HEK293 (cell line): ENCODE measurements at regions not wholly inside any gene's neighbourhood (a gene's known extent, or its start where the extent isn't known, plus 50 kb on each side); places are given as distances from the start of the nearest gene placed in this dataset.

ENCODE experiments used
- CTCF ChIA-PET: fragments of 350-600 bp; formaldehyde crosslinking; extraction: SDS; loops from one replicate; lab custom pipeline; 2021; ENCODE audit warnings: antibody characterized with exemption; lab: Yijun Ruan, JAX
- POLR2A ChIA-PET: fragments of 300-600 bp; formaldehyde crosslinking; extraction: SDS; loops from one replicate; lab custom pipeline; 2020; ENCODE audit warnings: antibody characterized with exemption, inconsistent platforms; lab: Yijun Ruan, JAX
- H3K27ac ChIP-seq: fragments of 200-500 bp; sonication (Bioruptor generic); 2 replicates; pipeline ENCODE4 v1.5.1; 2014; ENCODE audit warnings: low read depth, low read length, control low read depth, inconsistent platforms; ENCODE audit errors: extremely low read depth
- H3K36me3 ChIP-seq, 2 experiments: fragments of 200-500 bp in 1 of 2; sonication (Bioruptor generic) in 1 of 2; 1 replicate in 1 of 2; 2 replicates in 1 of 2; pipeline ENCODE4 v1.5.1; 2014 to 2017; ENCODE audit warnings: inconsistent platforms in 2 of 2, low read length in 2 of 2; ENCODE audit not compliant: control insufficient read depth in 2 of 2, insufficient read depth in 1 of 2
- H3K4me1 ChIP-seq: fragments of 200-500 bp; sonication (Bioruptor generic); 2 replicates; pipeline ENCODE4 v1.5.1; 2014; ENCODE audit warnings: mild to moderate bottlenecking, low read length, inconsistent platforms; ENCODE audit not compliant: control insufficient read depth, insufficient read depth
- H3K4me3 ChIP-seq: 2 replicates; pipeline ENCODE4 v1.5.1; 2011; ENCODE audit warnings: low read depth, mild to moderate bottlenecking, control low read depth, low read length, moderate library complexity
- H3K9me3 ChIP-seq: fragments of 200-500 bp; sonication (Bioruptor generic); 2 replicates; pipeline ENCODE4 v1.5.1; 2014; ENCODE audit warnings: low read depth, low read length, inconsistent platforms; ENCODE audit not compliant: control insufficient read depth, insufficient read depth
- CTCF ChIP-seq: fragments of 450-650 bp; formaldehyde crosslinking; IDR thresholded peaks from 2 replicates; pipeline ENCODE4 v1.5.1; 2016; ENCODE audit warnings: missing biosample characterization, missing genetic modification characterization
- GLIS1 ChIP-seq: fragments of 450-650 bp; formaldehyde crosslinking; IDR thresholded peaks from 2 replicates; pipeline ENCODE4 v1.5.1; 2016; ENCODE audit warnings: missing biosample characterization, missing genetic modification characterization
- INSM2 ChIP-seq: fragments of 450-650 bp; formaldehyde crosslinking; IDR thresholded peaks from 2 replicates; pipeline ENCODE4 v1.5.1; 2016; ENCODE audit warnings: missing biosample characterization, missing genetic modification characterization
- KLF7 ChIP-seq: fragments of 450-650 bp; formaldehyde crosslinking; IDR thresholded peaks from 2 replicates; pipeline ENCODE4 v1.5.1; 2016; ENCODE audit warnings: missing biosample characterization, missing genetic modification characterization, borderline replicate concordance
- SALL2 ChIP-seq: fragments of 450-650 bp; formaldehyde crosslinking; IDR thresholded peaks from 2 replicates; pipeline ENCODE4 v1.5.0; 2017; ENCODE audit warnings: missing biosample characterization, mild to moderate bottlenecking, missing genetic modification characterization, borderline replicate concordance
- ZBTB1 ChIP-seq: fragments of 450-650 bp; formaldehyde crosslinking; IDR thresholded peaks from 2 replicates; pipeline ENCODE4 v1.5.1; 2016; ENCODE audit warnings: missing biosample characterization, missing genetic modification characterization
- ZBTB44 ChIP-seq: fragments of 450-650 bp; IDR thresholded peaks from 2 replicates; pipeline ENCODE4 v1.5.1; 2018; ENCODE audit warnings: missing biosample characterization, mild to moderate bottlenecking, missing genetic modification characterization
- ZFHX2 ChIP-seq: fragments of 450-650 bp; formaldehyde crosslinking; conservative IDR thresholded peaks from 2 replicates; pipeline ENCODE4 v1.5.1; 2016; ENCODE audit warnings: missing biosample characterization, missing genetic modification characterization
- ZNF132 ChIP-seq: fragments of 450-650 bp; formaldehyde crosslinking; IDR thresholded peaks from 2 replicates; pipeline ENCODE4 v1.5.1; 2017; ENCODE audit warnings: missing biosample characterization, missing genetic modification characterization, borderline replicate concordance
- ZNF169 ChIP-seq: fragments of 450-650 bp; formaldehyde crosslinking; IDR thresholded peaks from 2 replicates; pipeline ENCODE4 v1.5.1; 2016; ENCODE audit warnings: missing biosample characterization, missing genetic modification characterization
- ZNF202 ChIP-seq: fragments of 450-650 bp; formaldehyde crosslinking; IDR thresholded peaks from 2 replicates; pipeline ENCODE4 v1.5.1; 2016; ENCODE audit warnings: missing biosample characterization, missing genetic modification characterization, borderline replicate concordance
- ZNF221 ChIP-seq: fragments of 450-650 bp; formaldehyde crosslinking; IDR thresholded peaks from 2 replicates; pipeline ENCODE4 v1.5.1; 2017; ENCODE audit warnings: missing biosample characterization, missing genetic modification characterization, borderline replicate concordance
- ZNF223 ChIP-seq: fragments of 450-650 bp; formaldehyde crosslinking; IDR thresholded peaks from 2 replicates; pipeline ENCODE4 v1.5.1; 2016; ENCODE audit warnings: missing biosample characterization, missing genetic modification characterization
- ZNF266 ChIP-seq: fragments of 450-650 bp; formaldehyde crosslinking; IDR thresholded peaks from 2 replicates; pipeline ENCODE4 v1.5.1; 2016; ENCODE audit warnings: missing biosample characterization, missing genetic modification characterization, low read depth
- ZNF274 ChIP-seq, 2 experiments: fragments of 200-500 bp in 1 of 2; fragments of 450-650 bp in 1 of 2; sonication (Bioruptor generic) in 1 of 2; formaldehyde crosslinking in 1 of 2; IDR thresholded peaks; 2 replicates each; pipeline versions ENCODE4 v1.5.1 to v1.6.1; 2014 to 2016; ENCODE audit warnings: borderline replicate concordance in 1 of 2, inconsistent platforms in 1 of 2, low read length in 1 of 2, missing biosample characterization in 1 of 2, missing genetic modification characterization in 1 of 2
- ZNF302 ChIP-seq: fragments of 450-650 bp; formaldehyde crosslinking; IDR thresholded peaks from 2 replicates; pipeline ENCODE4 v1.5.1; 2016; ENCODE audit warnings: missing biosample characterization, missing genetic modification characterization, low read depth
- ZNF324 ChIP-seq: fragments of 450-650 bp; formaldehyde crosslinking; IDR thresholded peaks from 2 replicates; pipeline ENCODE4 v1.5.1; 2016; ENCODE audit warnings: missing biosample characterization, missing genetic modification characterization
- ZNF473 ChIP-seq: fragments of 450-650 bp; formaldehyde crosslinking; IDR thresholded peaks from 2 replicates; pipeline ENCODE4 v1.5.1; 2017; ENCODE audit warnings: missing biosample characterization, missing genetic modification characterization
- ZNF544 ChIP-seq: fragments of 450-650 bp; formaldehyde crosslinking; IDR thresholded peaks from 2 replicates; pipeline ENCODE4 v1.5.0; 2017; ENCODE audit warnings: missing biosample characterization, missing genetic modification characterization
- ZNF664 ChIP-seq: fragments of 450-650 bp; formaldehyde crosslinking; IDR thresholded peaks from 2 replicates; pipeline ENCODE4 v1.5.1; 2016; ENCODE audit warnings: missing biosample characterization, missing genetic modification characterization
- ZNF768 ChIP-seq: fragments of 450-650 bp; formaldehyde crosslinking; IDR thresholded peaks from 2 replicates; pipeline ENCODE4 v1.5.1; 2018; ENCODE audit warnings: missing biosample characterization, mild to moderate bottlenecking, missing genetic modification characterization
- ZNF777 ChIP-seq: fragments of 450-650 bp; formaldehyde crosslinking; IDR thresholded peaks from 2 replicates; pipeline ENCODE4 v1.5.1; 2017; ENCODE audit warnings: missing biosample characterization, missing genetic modification characterization, borderline replicate concordance
- ZSCAN23 ChIP-seq: fragments of 450-650 bp; formaldehyde crosslinking; IDR thresholded peaks from 2 replicates; pipeline ENCODE4 v1.5.1; 2016; ENCODE audit warnings: missing biosample characterization, missing genetic modification characterization
- ZSCAN4 ChIP-seq: fragments of 450-650 bp; formaldehyde crosslinking; IDR thresholded peaks from 2 replicates; pipeline ENCODE4 v1.5.1; 2017; ENCODE audit warnings: missing biosample characterization, missing genetic modification characterization

- Histone ChIP-seq H3K27ac (no peak overlapping the region), H3K36me3 (no peaks in the 10 kb centered on the region), H3K9me3 (no peaks in the 10 kb centered on the region), H3K4me1 (peaks cover 2% of the 10 kb centered on the region), H3K4me3 (no peak overlapping the region)
- ChIA-PET CTCF (no interaction called here), POLR2A (no interaction called here)
- no peak for TF ChIP-seq ZNF266
- TF ChIP-seq ZBTB1 (tag by site-specific recombination), result no peak
- TF ChIP-seq GLIS1 (tag by site-specific recombination), result no peak
- TF ChIP-seq ZNF202, result no peak
- TF ChIP-seq ZNF777 (tag by site-specific recombination), result no peak
- no peak for TF ChIP-seq ZSCAN23
- no peak for TF ChIP-seq INSM2 (tag by site-specific recombination)
- TF ChIP-seq ZSCAN4, result no peak
- no peak for TF ChIP-seq ZNF324 (tag by site-specific recombination)
- no peak for TF ChIP-seq ZNF544 (tag by site-specific recombination)
- TF ChIP-seq ZFHX2 (tag by site-specific recombination), result no peak
- TF ChIP-seq ZNF169 (tag by site-specific recombination), result no peak
- TF ChIP-seq KLF7 (tag by site-specific recombination), result no peak
- TF ChIP-seq ZNF223 (tag by site-specific recombination), result no peak
Measured at GRCh38 chr6:144353871-144354314, 68.8 kb downstream of the UTRN start.

- Histone ChIP-seq H3K4me1 (peaks cover 6% of the 10 kb centered on the region; the same call in 1 of the 2 replicates), H3K4me3 (no peak overlapping the region), H3K27ac (no peak overlapping the region), H3K36me3 (no peaks in the 10 kb centered on the region), H3K9me3 (no peaks in the 10 kb centered on the region)
- POLR2A ChIA-PET, result no interaction called here
- CTCF ChIA-PET, result no interaction called here
- TF ChIP-seq ZNF302 (tag by site-specific recombination) (no peak), ZNF223 (tag by site-specific recombination) (no peak), GLIS1 (tag by site-specific recombination) (no peak), ZNF274 (IDR thresholded peaks at IDR 0.05; ENCODE audit: low read length) (no peak), ZNF274 (tag by site-specific recombination; IDR thresholded peaks at IDR 0.05; ENCODE audit: borderline replicate concordance) (no peak), ZNF664 (tag by site-specific recombination) (no peak)
Measured at GRCh38 chr6:144359783-144360182, 74.6 kb downstream of the UTRN start.

- Histone ChIP-seq H3K4me3 (no peak overlapping the region), H3K4me1 (peaks cover 6% of the 10 kb centered on the region; the same call in 1 of the 2 replicates), H3K9me3 (no peaks in the 10 kb centered on the region), H3K36me3 (no peaks in the 10 kb centered on the region), H3K27ac (no peak overlapping the region)
- POLR2A ChIA-PET, result no interaction called here
- TF ChIP-seq ZNF221 (no peak), ZNF473 (tag by site-specific recombination) (no peak), ZNF768 (tag by site-specific recombination) (no peak), ZBTB44 (tag by site-specific recombination) (no peak), ZNF132 (no peak), SALL2 (no peak), CTCF (tag by site-specific recombination) (no peak)
- CTCF ChIA-PET, result no interaction called here
Measured at GRCh38 chr6:144360401-144360800, 75.3 kb downstream of the UTRN start.
